Mammary epithelial cell (primary cell): ENCODE measurements at regions not wholly inside any gene's neighbourhood (a gene's known extent, or its start where the extent isn't known, plus 50 kb on each side); places are given as distances from the start of the nearest gene placed in this dataset.

Experiments used
- CTCF ChIP-seq, 2 donors: IDR thresholded peaks in 1 of 2; conservative IDR thresholded peaks in 1 of 2; 2 replicates each; pipeline ENCODE4 v1.5.1; 2011 to 2012; ENCODE audit warnings: inconsistent platforms in 2 of 2, low read length in 2 of 2, mild to moderate bottlenecking in 2 of 2, control low read depth in 1 of 2, low read depth in 1 of 2; ENCODE audit not compliant: insufficient read depth in 1 of 2; ENCODE audit errors: extremely low read depth in 1 of 2
- EZH2 ChIP-seq: IDR thresholded peaks from 2 replicates; pipeline ENCODE4 v1.6.1; 2012; ENCODE audit warnings: low read length, inconsistent platforms, borderline replicate concordance

- TF ChIP-seq CTCF (conservative IDR thresholded peaks at IDR 0.05 in 1 of 2, IDR thresholded peaks at IDR 0.05 in 1 of 2; ENCODE audit: extremely low read depth in 1 of 2, insufficient read depth in 1 of 2, low read depth in 1 of 2, low read length in 2 of 2) (no peak), EZH2 (no peak)
Observed at GRCh38 chr13:99749271-99750019, 222.1 kb downstream of the ZIC5 start.
